GM12891 (cell line): ENCODE measurements at regions not wholly inside any gene's neighbourhood (a gene's known extent, or its start where the extent isn't known, plus 50 kb on each side); places are given as distances from the start of the nearest gene placed in this dataset.

Experiments used
- POLR2A ChIP-seq: IDR thresholded peaks from 2 replicates; pipeline ENCODE4 v1.6.1; 2011; ENCODE audit warnings: low read depth, low read length, control low read depth
- POLR2AphosphoS5 ChIP-seq: IDR thresholded peaks from 2 replicates; pipeline ENCODE4 v1.6.1; 2011; ENCODE audit warnings: low read depth, low read length, control low read depth
- POU2F2 ChIP-seq: IDR thresholded peaks from 2 replicates; pipeline ENCODE4 v1.6.1; 2011; ENCODE audit warnings: low read depth, mild to moderate bottlenecking, control low read depth, low read length, moderate library complexity
- SPI1 ChIP-seq: IDR thresholded peaks from 2 replicates; pipeline ENCODE4 v1.6.1; 2011; ENCODE audit warnings: low read depth, low read length, control low read depth

- TF ChIP-seq POLR2A (no peak), POLR2AphosphoS5 (no peak), SPI1 (no peak), POU2F2 (no peak)
These were observed 289.2 kb downstream of the FZD1 start for GRCh38 chr7:91553410-91553895.
